Esophagus squamous epithelium (tissue), 4 donors: ENCODE measurements at regions not wholly inside any gene's neighbourhood (a gene's known extent, or its start where the extent isn't known, plus 50 kb on each side); places are given as distances from the start of the nearest gene placed in this dataset.

ENCODE experiments used
- CTCF ChIP-seq, 6 experiments: fragments of 450-650 bp in 4 of 6; fragments of 200-600 bp in 2 of 6; sonication (generic) in 2 of 6; IDR thresholded peaks; one replicate each; pipeline ENCODE4 v1.5.1; 2016 to 2019; ENCODE audit warnings: antibody characterized with exemption in 6 of 6, mild to moderate bottlenecking in 4 of 6, moderate library complexity in 4 of 6
- POLR2A ChIP-seq, 4 donors: fragments of 450-650 bp; IDR thresholded peaks; one replicate each; pipeline ENCODE4 v1.6.1; 2017; ENCODE audit warnings: antibody characterized with exemption in 4 of 4, mild to moderate bottlenecking in 4 of 4, moderate library complexity in 3 of 4

DNA sequence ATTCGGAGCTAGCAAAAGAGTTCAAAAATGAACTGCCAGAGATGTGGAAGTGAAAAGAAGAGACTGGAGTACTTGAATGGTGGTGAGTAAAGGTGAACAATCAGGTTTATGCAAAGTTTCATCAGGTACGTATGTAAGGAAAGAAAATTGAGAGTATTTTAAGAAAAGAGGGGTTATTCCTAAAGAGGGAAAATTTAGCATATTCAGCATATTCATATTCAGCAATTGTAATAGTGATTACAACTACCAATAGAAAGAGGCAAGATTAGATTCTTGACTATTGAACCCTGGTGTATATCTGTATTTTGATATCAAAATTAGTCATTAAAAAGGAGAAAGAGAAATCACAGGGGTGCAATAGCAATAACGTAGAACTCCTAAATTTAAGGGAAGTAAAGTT, 100.9 kb downstream of the TES start:
- TF ChIP-seq POLR2A (IDR thresholded peaks at IDR 0.05), result no peak
- no peak for TF ChIP-seq CTCF (IDR thresholded peaks at IDR 0.05)
